DND-41 (cell line): ENCODE measurements at regions not wholly inside any gene's neighbourhood (a gene's known extent, or its start where the extent isn't known, plus 50 kb on each side); places are given as distances from the start of the nearest gene placed in this dataset.

ENCODE experiments used
- CTCF ChIP-seq: IDR thresholded peaks from 2 replicates; pipeline ENCODE4 v1.5.1; 2012; ENCODE audit warnings: borderline replicate concordance, low read length, moderate library complexity, mild to moderate bottlenecking; ENCODE audit not compliant: poor library complexity, severe bottlenecking; ENCODE audit errors: extremely low read depth
- EZH2 ChIP-seq: IDR thresholded peaks from 3 replicates; pipeline ENCODE4 v1.6.1; 2012; ENCODE audit warnings: borderline replicate concordance, low read depth, mild to moderate bottlenecking, moderate library complexity, low read length, inconsistent platforms; ENCODE audit not compliant: severe bottlenecking

- TF ChIP-seq CTCF, result no peak
- no peak for TF ChIP-seq EZH2
Observed at GRCh38 chr15:77865106-77865610, 212.4 kb downstream of the TBC1D2B start.
